Ascending aorta (tissue), 2 donors: ENCODE measurements at regions not wholly inside any gene's neighbourhood (a gene's known extent, or its start where the extent isn't known, plus 50 kb on each side); places are given as distances from the start of the nearest gene placed in this dataset.

Experiments used
- DNase-seq, 2 donors: peaks; one replicate each; pipeline ENCODE4 v3.0.0-alpha.2; 2019; ENCODE audit warnings: low spot score in 2 of 2
- H3K27ac ChIP-seq, 2 donors: fragments of 200-600 bp; sonication (generic); one replicate each; pipeline ENCODE4 v1.5.1; 2016 to 2017; ENCODE audit warnings: mild to moderate bottlenecking in 1 of 2
- H3K27me3 ChIP-seq: fragments of 200-600 bp; sonication (generic); one replicate; pipeline ENCODE4 v1.5.1; 2017
- H3K36me3 ChIP-seq, 2 donors: fragments of 200-600 bp; sonication (generic); one replicate each; pipeline ENCODE4 v1.5.1; 2016
- H3K4me1 ChIP-seq, 2 donors: fragments of 200-600 bp; sonication (generic); one replicate each; pipeline ENCODE4 v1.5.1; 2016 to 2017; ENCODE audit warnings: mild to moderate bottlenecking in 1 of 2
- H3K4me3 ChIP-seq, 2 donors: fragments of 200-600 bp; sonication (generic); one replicate each; pipeline ENCODE4 v1.5.1; 2016 to 2017; ENCODE audit warnings: mild to moderate bottlenecking in 1 of 2
- H3K9me3 ChIP-seq, 2 donors: fragments of 200-600 bp; sonication (generic); one replicate each; pipeline ENCODE4 v1.5.1; 2016
- intact Hi-C: fragments of 100-400 bp; cut with DNase I; formaldehyde crosslinking; loops from one replicate; pipeline ENCODE4 v1.15.1; 2023
- TF ChIP-seq, protein P1 (sequence below), 3 experiments: fragments of 200-600 bp in 2 of 3; fragments of 450-650 bp in 1 of 3; sonication (generic) in 2 of 3; IDR thresholded peaks; one replicate each; pipeline ENCODE4 v1.5.1; 2016 to 2019; ENCODE audit warnings: antibody characterized with exemption in 3 of 3, mild to moderate bottlenecking in 1 of 3, moderate library complexity in 1 of 3

DNA sequence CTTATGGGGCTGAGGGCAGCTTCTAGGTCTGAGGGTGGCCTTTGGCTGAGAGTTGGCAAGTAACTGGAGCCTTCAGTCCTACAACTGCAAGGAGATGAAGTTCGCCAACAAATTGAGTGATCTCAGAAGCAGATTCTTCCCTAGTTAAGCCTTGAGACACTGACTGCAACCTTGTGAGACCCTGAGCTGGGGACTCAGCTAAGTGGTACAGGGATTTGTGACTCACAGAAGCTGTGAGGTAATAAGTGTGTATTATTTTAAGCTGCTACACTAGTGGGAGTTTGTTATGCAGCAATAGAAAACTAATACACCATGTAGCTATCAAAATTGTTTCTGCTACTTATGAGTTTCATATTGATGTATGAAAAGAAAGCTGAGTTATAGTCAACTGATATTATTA, 279.2 kb downstream of the PIK3R1 start:
- intact Hi-C loops = no loop called here
- no peak overlapping the region for H3K4me3 ChIP-seq
- peaks cover 0 to 2% of the 10 kb centered on the region in 2 donors for H3K4me1 ChIP-seq
- TF ChIP-seq, protein P1, sequence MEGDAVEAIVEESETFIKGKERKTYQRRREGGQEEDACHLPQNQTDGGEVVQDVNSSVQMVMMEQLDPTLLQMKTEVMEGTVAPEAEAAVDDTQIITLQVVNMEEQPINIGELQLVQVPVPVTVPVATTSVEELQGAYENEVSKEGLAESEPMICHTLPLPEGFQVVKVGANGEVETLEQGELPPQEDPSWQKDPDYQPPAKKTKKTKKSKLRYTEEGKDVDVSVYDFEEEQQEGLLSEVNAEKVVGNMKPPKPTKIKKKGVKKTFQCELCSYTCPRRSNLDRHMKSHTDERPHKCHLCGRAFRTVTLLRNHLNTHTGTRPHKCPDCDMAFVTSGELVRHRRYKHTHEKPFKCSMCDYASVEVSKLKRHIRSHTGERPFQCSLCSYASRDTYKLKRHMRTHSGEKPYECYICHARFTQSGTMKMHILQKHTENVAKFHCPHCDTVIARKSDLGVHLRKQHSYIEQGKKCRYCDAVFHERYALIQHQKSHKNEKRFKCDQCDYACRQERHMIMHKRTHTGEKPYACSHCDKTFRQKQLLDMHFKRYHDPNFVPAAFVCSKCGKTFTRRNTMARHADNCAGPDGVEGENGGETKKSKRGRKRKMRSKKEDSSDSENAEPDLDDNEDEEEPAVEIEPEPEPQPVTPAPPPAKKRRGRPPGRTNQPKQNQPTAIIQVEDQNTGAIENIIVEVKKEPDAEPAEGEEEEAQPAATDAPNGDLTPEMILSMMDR (IDR thresholded peaks at IDR 0.05) = no peak
- no peaks in the 10 kb centered on the region for H3K36me3 ChIP-seq
- no peak overlapping the region for H3K27ac ChIP-seq
- peaks cover 0 to 8% of the 10 kb centered on the region in 2 donors for H3K9me3 ChIP-seq
- DNase-seq = no peak
- H3K27me3 ChIP-seq = no peaks in the 10 kb centered on the region

DNA sequence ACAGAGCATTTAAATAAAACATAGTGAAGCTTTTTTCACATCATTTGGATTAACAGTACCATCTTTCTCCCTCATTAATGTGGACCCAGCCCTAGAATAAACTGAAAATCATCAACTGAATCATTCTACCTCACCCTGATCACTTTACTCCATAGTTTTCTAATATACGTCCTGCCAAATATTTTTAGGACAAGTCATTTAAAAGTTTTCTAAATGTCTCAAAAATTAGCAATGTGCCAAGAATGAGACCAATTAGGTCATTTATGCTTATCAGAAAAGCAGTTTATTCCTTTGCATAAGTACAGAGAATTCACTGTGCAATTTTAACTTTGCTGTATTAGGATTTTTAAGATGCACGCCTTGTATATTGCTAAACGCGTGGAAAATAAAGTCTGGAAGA, 284.4 kb downstream of the PIK3R1 start:
- Histone ChIP-seq H3K4me1 (peaks cover 0 to 3% of the 10 kb centered on the region in 2 donors), H3K4me3 (no peak overlapping the region), H3K9me3 (peaks cover 0 to 8% of the 10 kb centered on the region in 2 donors), H3K27me3 (no peaks in the 10 kb centered on the region), H3K36me3 (no peaks in the 10 kb centered on the region), H3K27ac (no peak overlapping the region)
- TF ChIP-seq, protein P1 (IDR thresholded peaks at IDR 0.05) = no peak
- intact Hi-C loops = no loop called here
- no peak for DNase-seq

DNA sequence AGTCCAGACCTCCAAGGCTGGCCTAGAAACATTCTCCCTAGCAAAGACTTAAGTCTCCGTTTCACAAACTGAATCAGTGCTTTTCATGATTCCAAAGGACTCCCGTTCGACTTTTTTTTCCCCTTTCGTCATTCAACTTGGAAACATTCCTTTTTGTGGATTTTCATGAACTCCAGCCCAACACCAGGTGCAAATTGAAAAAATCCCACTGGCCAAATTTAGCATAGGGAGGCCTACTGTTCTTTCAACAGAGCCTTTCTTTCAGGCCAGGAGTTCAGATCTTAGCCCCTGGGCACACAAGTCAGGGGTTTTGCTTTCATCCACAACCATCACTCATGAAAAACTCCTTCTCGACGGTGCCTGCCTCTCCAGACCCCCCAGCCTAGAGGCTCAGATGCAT, 285.3 kb downstream of the PIK3R1 start:
- Histone ChIP-seq H3K4me1 (peaks cover 0 to 3% of the 10 kb centered on the region in 2 donors), H3K27ac (no peak overlapping the region), H3K36me3 (no peaks in the 10 kb centered on the region), H3K4me3 (no peak overlapping the region), H3K27me3 (no peaks in the 10 kb centered on the region), H3K9me3 (peaks cover 0 to 8% of the 10 kb centered on the region in 2 donors)
- intact Hi-C loops = no loop called here
- TF ChIP-seq, protein P1 (IDR thresholded peaks at IDR 0.05) = no peak
- no peak for DNase-seq

DNA sequence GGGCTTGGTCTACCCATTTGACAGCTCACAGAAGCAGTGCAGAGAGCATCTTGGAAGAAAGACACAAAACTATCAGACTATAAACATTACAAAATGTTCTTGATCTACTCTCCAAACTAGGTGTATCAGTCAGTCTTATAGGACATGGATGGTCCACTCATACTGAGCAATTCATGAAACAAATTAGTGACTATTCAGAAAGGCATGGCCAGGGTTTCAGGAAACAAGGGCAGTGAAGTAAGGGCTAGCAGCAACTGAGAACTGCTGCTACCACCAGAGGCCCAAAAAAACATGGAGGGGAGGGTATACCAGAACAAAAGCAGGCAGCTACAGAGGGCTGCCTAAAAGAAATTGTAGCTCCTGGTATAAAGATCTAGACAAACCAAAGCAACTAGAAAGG, 287.0 kb downstream of the PIK3R1 start:
- no peaks in the 10 kb centered on the region for H3K27me3 ChIP-seq
- H3K9me3 ChIP-seq = peaks cover 0 to 5% of the 10 kb centered on the region in 2 donors
- DNase-seq = no peak
- TF ChIP-seq, protein P1 (IDR thresholded peaks at IDR 0.05) = no peak
- no peaks in the 10 kb centered on the region for H3K36me3 ChIP-seq
- H3K4me3 ChIP-seq = no peak overlapping the region
- intact Hi-C loops = no loop called here
- no peak overlapping the region for H3K27ac ChIP-seq
- peaks cover 0 to 3% of the 10 kb centered on the region in 2 donors for H3K4me1 ChIP-seq

DNA sequence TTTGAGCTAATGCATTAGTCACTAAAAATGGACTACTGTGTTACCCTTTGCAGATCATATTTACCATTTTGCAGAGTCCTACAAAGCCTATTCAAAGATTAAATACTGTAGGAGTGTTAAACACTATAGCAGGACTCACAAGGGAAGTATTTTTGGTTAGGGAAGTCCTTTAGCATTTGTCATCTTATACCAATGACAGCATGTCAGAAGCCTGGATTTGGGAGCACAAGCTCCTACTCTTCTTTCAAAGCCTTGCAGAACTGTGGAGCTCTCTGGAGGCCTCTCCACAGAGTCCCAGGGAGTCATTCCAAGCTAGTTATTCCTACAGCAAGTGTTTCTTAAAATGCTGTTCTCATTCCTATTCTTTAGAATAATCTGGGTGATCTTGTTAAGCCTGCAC, 288.8 kb downstream of the PIK3R1 start:
- no peak for DNase-seq
- intact Hi-C loops = no loop called here
- H3K27ac ChIP-seq = no peak overlapping the region
- H3K36me3 ChIP-seq = no peaks in the 10 kb centered on the region
- H3K9me3 ChIP-seq = no peaks in the 10 kb centered on the region
- H3K4me1 ChIP-seq = peaks cover 0 to 3% of the 10 kb centered on the region in 2 donors
- TF ChIP-seq, protein P1 (IDR thresholded peaks at IDR 0.05) = no peak
- no peak overlapping the region for H3K4me3 ChIP-seq
- H3K27me3 ChIP-seq = no peaks in the 10 kb centered on the region
